Trophoblast cell (in vitro differentiated cells and primary cell): ENCODE measurements at regions not wholly inside any gene's neighbourhood (a gene's known extent, or its start where the extent isn't known, plus 50 kb on each side); places are given as distances from the start of the nearest gene placed in this dataset.
"Not testable (repeated sequence)": the region's sequence is repeated elsewhere in the genome, so short reads cannot be mapped to it uniquely, and the experiment has no call there.

ENCODE experiments used
- DNase-seq, 2 donors: peaks; one replicate each; pipeline ENCODE4 v3.0.0-alpha.2; 2016
- H2AFZ ChIP-seq: 2 replicates; pipeline ENCODE4 v1.6.1; 2013; ENCODE audit warnings: low read length, moderate library complexity, mild to moderate bottlenecking; ENCODE audit not compliant: insufficient read depth, poor library complexity
- H2AK5ac ChIP-seq: 2 replicates; pipeline ENCODE4 v1.6.1; 2013; ENCODE audit warnings: mild to moderate bottlenecking, low read length
- H2BK120ac ChIP-seq: 2 replicates; pipeline ENCODE4 v1.6.1; 2013; ENCODE audit warnings: low read length, mild to moderate bottlenecking, moderate library complexity; ENCODE audit not compliant: insufficient read depth, poor library complexity
- H2BK12ac ChIP-seq: 2 replicates; pipeline ENCODE4 v1.6.1; 2013; ENCODE audit warnings: mild to moderate bottlenecking, low read length, moderate library complexity
- H2BK5ac ChIP-seq: 2 replicates; pipeline ENCODE4 v1.6.1; 2013; ENCODE audit warnings: low read length, low read depth, moderate library complexity, mild to moderate bottlenecking; ENCODE audit not compliant: poor library complexity
- H3K14ac ChIP-seq: 2 replicates; pipeline ENCODE4 v1.6.1; 2013; ENCODE audit warnings: mild to moderate bottlenecking, low read length
- H3K18ac ChIP-seq: 2 replicates; pipeline ENCODE4 v1.6.1; 2013; ENCODE audit warnings: mild to moderate bottlenecking, low read length
- H3K23ac ChIP-seq: 2 replicates; pipeline ENCODE4 v1.6.1; 2013; ENCODE audit warnings: low read length
- H3K27ac ChIP-seq: 2 replicates; pipeline ENCODE4 v1.5.1; 2013; ENCODE audit warnings: low read depth, mild to moderate bottlenecking, inconsistent platforms, low read length, moderate library complexity
- H3K27me3 ChIP-seq: 2 replicates; pipeline ENCODE4 v1.6.1; 2013; ENCODE audit warnings: inconsistent platforms, mild to moderate bottlenecking, low read length, moderate library complexity; ENCODE audit not compliant: insufficient read depth
- H3K36me3 ChIP-seq, 2 experiments: 1 replicate in 1 of 2; 2 replicates in 1 of 2; pipeline ENCODE4 v1.6.1; 2013; ENCODE audit warnings: low read length in 2 of 2, mild to moderate bottlenecking in 2 of 2, moderate library complexity in 1 of 2; ENCODE audit not compliant: insufficient read depth in 2 of 2, control insufficient read depth in 1 of 2
- H3K4ac ChIP-seq: 2 replicates; pipeline ENCODE4 v1.6.1; 2013; ENCODE audit warnings: low read depth, mild to moderate bottlenecking, low read length, moderate library complexity
- H3K4me1 ChIP-seq, 2 experiments: 1 replicate in 1 of 2; 2 replicates in 1 of 2; pipeline ENCODE4 v1.6.1; 2013; ENCODE audit warnings: low read length in 2 of 2, mild to moderate bottlenecking in 2 of 2, moderate library complexity in 1 of 2; ENCODE audit not compliant: insufficient read depth in 2 of 2, control insufficient read depth in 1 of 2
- H3K4me2 ChIP-seq: 2 replicates; pipeline ENCODE4 v1.6.1; 2013; ENCODE audit warnings: inconsistent platforms, mild to moderate bottlenecking, low read length, moderate library complexity
- H3K4me3 ChIP-seq: 2 replicates; pipeline ENCODE4 v1.5.1; 2013; ENCODE audit warnings: mild to moderate bottlenecking, low read depth, low read length, inconsistent platforms
- H3K79me1 ChIP-seq: one replicate; pipeline ENCODE4 v1.6.1; 2013; ENCODE audit warnings: low read length
- H3K79me2 ChIP-seq: 2 replicates; pipeline ENCODE4 v1.6.1; 2013; ENCODE audit warnings: low read length, mild to moderate bottlenecking; ENCODE audit not compliant: control insufficient read depth, insufficient read depth, poor library complexity
- H3K9ac ChIP-seq: 2 replicates; pipeline ENCODE4 v1.6.1; 2013; ENCODE audit warnings: mild to moderate bottlenecking, low read length
- H3K9me3 ChIP-seq: 2 replicates; pipeline ENCODE4 v1.6.1; 2013; ENCODE audit warnings: low read depth, mild to moderate bottlenecking, control low read depth, inconsistent platforms, low read length; ENCODE audit not compliant: insufficient read depth
- H4K12ac ChIP-seq: 2 replicates; pipeline ENCODE4 v1.6.1; 2013; ENCODE audit warnings: low read depth, mild to moderate bottlenecking, low read length, moderate library complexity
- H4K8ac ChIP-seq: 2 replicates; pipeline ENCODE4 v1.6.1; 2013; ENCODE audit warnings: low read depth, mild to moderate bottlenecking, low read length, moderate library complexity
- H4K91ac ChIP-seq: one replicate; pipeline ENCODE4 v1.6.1; 2013; ENCODE audit warnings: low read depth, mild to moderate bottlenecking, low read length, moderate library complexity
- WGBS: extraction: QIAGEN DNeasy Blood & Tissue Kit; methylation state at CpG from one replicate; pipeline ENCODE4 v1.1.7; 2013; ENCODE audit warnings: missing lambda C conversion rate; ENCODE audit not compliant: insufficient read length, insufficient coverage; ENCODE audit errors: extremely low coverage; 5-methylcytosine and 5-hydroxymethylcytosine counted together

- Histone ChIP-seq H4K91ac (no peak overlapping the region), H3K27ac (no peak overlapping the region), H2BK120ac (no peak overlapping the region), H3K14ac (no peak overlapping the region), H3K23ac (no peak overlapping the region), H3K4me2 (no peak overlapping the region), H3K9me3 (no peaks in the 10 kb centered on the region), H4K8ac (no peak overlapping the region), H4K12ac (no peak overlapping the region), H2AFZ (no peak overlapping the region), H3K4ac (no peak overlapping the region), H2BK5ac (no peak overlapping the region), H2BK12ac (no peak overlapping the region), H3K79me2 (no peaks in the 10 kb centered on the region), H3K79me1 (no peaks in the 10 kb centered on the region), H3K9ac (no peak overlapping the region), H3K4me3 (no peak overlapping the region), H3K18ac (no peak overlapping the region), H2AK5ac (no peak overlapping the region), H3K27me3 (no peaks in the 10 kb centered on the region), H3K36me3 (no peaks in the 10 kb centered on the region), H3K4me1 (peaks cover 2 to 4% of the 10 kb centered on the region in 2 experiments)
- no CpG with 5 or more reads among the region's 5 CpGs for WGBS
- DNase-seq = no peak
Measured at GRCh38 chr10:35819736-35820135, 177.6 kb upstream of the FZD8 start.

DNA sequence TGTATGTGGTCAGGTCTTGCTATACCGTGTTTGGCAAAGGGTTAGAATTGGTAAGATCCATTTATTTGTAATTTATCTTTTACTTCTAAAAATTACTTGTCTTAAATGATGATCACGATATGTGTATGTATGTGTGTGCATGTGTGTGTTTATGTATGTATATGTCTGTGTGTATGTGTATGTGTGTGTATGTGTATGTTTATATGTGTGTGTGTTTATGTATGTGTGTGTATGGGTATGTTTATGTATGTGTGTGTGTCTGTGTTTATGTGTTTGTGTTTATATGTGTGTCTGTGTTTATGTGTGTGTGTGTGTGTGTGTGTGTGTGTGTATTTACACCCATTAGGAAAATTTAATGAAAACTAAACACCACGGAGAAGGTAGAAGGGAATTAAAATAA lies 176.9 kb upstream of the FZD8 start:
- Histone ChIP-seq H2BK120ac (no peak overlapping the region), H3K4me2 (no peak overlapping the region), H3K23ac (no peak overlapping the region), H3K14ac (no peak overlapping the region), H3K9ac (no peak overlapping the region), H2AK5ac (no peak overlapping the region), H2BK5ac (no peak overlapping the region), H3K79me2 (no peaks in the 10 kb centered on the region), H4K12ac (no peak overlapping the region), H4K91ac (no peak overlapping the region), H3K4me1 (peaks cover 2 to 4% of the 10 kb centered on the region in 2 experiments), H3K4ac (no peak overlapping the region), H3K36me3 (no peaks in the 10 kb centered on the region), H3K27ac (no peak overlapping the region), H3K4me3 (no peak overlapping the region), H2AFZ (no peak overlapping the region), H3K27me3 (no peaks in the 10 kb centered on the region), H2BK12ac (no peak overlapping the region), H4K8ac (no peak overlapping the region), H3K18ac (no peak overlapping the region), H3K79me1 (no peaks in the 10 kb centered on the region), H3K9me3 (no peaks in the 10 kb centered on the region)
- no peak for DNase-seq
- WGBS = 100% methylated on average over 1 of the region's 3 CpGs

DNA sequence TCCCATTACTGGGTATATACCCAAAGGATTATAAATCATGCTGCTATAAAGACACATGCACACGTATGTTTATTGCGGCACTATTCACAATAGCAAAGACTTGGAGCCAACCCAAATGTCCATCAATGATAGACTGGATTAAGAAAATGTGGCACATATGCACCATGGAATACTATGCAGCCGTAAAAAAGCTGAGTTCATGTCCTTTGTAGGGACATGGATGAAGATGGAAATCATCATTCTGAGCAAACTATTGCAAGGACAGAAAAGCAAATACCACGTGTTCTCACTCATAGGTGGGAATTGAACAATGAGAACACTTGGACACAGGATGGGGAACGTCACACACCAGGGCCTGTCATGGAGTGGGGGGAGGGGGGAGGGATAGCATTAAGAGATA lies 175.0 kb upstream of the FZD8 start:
- not testable (repeated sequence) for H2AK5ac ChIP-seq, H4K91ac ChIP-seq, H4K12ac ChIP-seq, H3K79me2 ChIP-seq, H3K4me2 ChIP-seq, H3K9me3 ChIP-seq, H3K9ac ChIP-seq, H2AFZ ChIP-seq, H3K4me3 ChIP-seq, H3K27me3 ChIP-seq, H2BK5ac ChIP-seq, H3K27ac ChIP-seq, H3K14ac ChIP-seq, DNase-seq, H2BK12ac ChIP-seq, H2BK120ac ChIP-seq, H3K18ac ChIP-seq, H3K36me3 ChIP-seq, H3K23ac ChIP-seq, H3K4me1 ChIP-seq, H3K4ac ChIP-seq, H4K8ac ChIP-seq, H3K79me1 ChIP-seq
- no CpG with 5 or more reads among the region's 5 CpGs for WGBS

DNA sequence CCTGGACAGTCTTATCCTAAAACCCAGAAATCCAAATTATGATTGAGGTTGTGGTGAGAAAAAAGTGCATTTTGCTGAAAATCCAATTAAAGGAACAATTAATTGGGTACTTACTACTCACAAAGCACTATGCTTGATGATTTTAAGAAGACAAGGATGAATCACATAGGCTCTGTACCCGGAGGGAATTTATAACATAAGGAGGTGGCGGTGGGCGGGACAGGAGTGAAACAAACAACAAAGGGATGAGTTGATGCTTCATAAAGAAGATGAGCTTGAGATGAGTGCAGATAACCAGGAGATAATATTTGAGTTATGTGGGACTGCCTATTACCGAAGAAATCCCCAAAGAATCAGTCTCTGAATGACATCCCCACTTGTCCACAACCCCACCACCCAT lies 171.1 kb upstream of the FZD8 start:
- WGBS = no CpG with 5 or more reads among the region's 4 CpGs
- H2AK5ac ChIP-seq = no peak overlapping the region
- no peak overlapping the region for H3K27ac ChIP-seq
- no peaks in the 10 kb centered on the region for H3K79me2 ChIP-seq
- no peak overlapping the region for H3K4me3 ChIP-seq
- peaks cover 2% of the 10 kb centered on the region for H3K9me3 ChIP-seq
- no peaks in the 10 kb centered on the region for H3K79me1 ChIP-seq
- no peak overlapping the region for H2BK120ac ChIP-seq
- no peaks in the 10 kb centered on the region for H3K27me3 ChIP-seq
- no peak overlapping the region for H4K8ac ChIP-seq
- no peak overlapping the region for H3K23ac ChIP-seq
- no peak overlapping the region for H3K4me2 ChIP-seq
- no peaks in the 10 kb centered on the region for H3K36me3 ChIP-seq
- no peak overlapping the region for H2BK12ac ChIP-seq
- no peak for DNase-seq
- no peak overlapping the region for H4K12ac ChIP-seq
- no peak overlapping the region for H2AFZ ChIP-seq
- no peak overlapping the region for H3K4ac ChIP-seq
- H4K91ac ChIP-seq = no peak overlapping the region
- no peak overlapping the region for H3K9ac ChIP-seq
- H2BK5ac ChIP-seq = no peak overlapping the region
- H3K14ac ChIP-seq = no peak overlapping the region
- H3K4me1 ChIP-seq = no peaks in the 10 kb centered on the region
- H3K18ac ChIP-seq = no peak overlapping the region
